ENCODE measurements at regions not wholly inside any gene's neighbourhood (a gene's known extent, or its start where the extent isn't known, plus 50 kb on each side); places are given as distances from the start of the nearest gene placed in this dataset.
A peak's percentile ranks its signal among the peaks of the same experiment; 100 is the strongest.

- ATAC-seq (ENCODE audit: low FRiP score in 2 of 2) (no peak), DNase-seq (no peak)
- H3K27ac ChIP-seq = no peak overlapping the region
- H3K4me3 ChIP-seq = no peak overlapping the region
- TF ChIP-seq, protein P1, sequence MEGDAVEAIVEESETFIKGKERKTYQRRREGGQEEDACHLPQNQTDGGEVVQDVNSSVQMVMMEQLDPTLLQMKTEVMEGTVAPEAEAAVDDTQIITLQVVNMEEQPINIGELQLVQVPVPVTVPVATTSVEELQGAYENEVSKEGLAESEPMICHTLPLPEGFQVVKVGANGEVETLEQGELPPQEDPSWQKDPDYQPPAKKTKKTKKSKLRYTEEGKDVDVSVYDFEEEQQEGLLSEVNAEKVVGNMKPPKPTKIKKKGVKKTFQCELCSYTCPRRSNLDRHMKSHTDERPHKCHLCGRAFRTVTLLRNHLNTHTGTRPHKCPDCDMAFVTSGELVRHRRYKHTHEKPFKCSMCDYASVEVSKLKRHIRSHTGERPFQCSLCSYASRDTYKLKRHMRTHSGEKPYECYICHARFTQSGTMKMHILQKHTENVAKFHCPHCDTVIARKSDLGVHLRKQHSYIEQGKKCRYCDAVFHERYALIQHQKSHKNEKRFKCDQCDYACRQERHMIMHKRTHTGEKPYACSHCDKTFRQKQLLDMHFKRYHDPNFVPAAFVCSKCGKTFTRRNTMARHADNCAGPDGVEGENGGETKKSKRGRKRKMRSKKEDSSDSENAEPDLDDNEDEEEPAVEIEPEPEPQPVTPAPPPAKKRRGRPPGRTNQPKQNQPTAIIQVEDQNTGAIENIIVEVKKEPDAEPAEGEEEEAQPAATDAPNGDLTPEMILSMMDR (IDR thresholded peaks at IDR 0.05) = no peak
- TF ChIP-seq POLR2AphosphoS5 (IDR thresholded peaks at IDR 0.05) (no peak), EP300 (IDR thresholded peaks at IDR 0.05) (no peak), POLR2A (IDR thresholded peaks at IDR 0.05) (no peak)
- no peaks in the 10 kb centered on the region for H3K9me3 ChIP-seq
- H3K27me3 ChIP-seq = no peaks in the 10 kb centered on the region
- WGBS, 2 donors = 41 to 54% methylated on average over 2 of the region's 2 CpGs
- H3K36me3 ChIP-seq = no peaks in the 10 kb centered on the region
- H3K4me1 ChIP-seq = no peaks in the 10 kb centered on the region
Measured at GRCh38 chr16:55976815-55977214, 101.6 kb upstream of the CES5A start.

- no peak overlapping the region for H3K4me3 ChIP-seq
- 82 to 83% methylated on average over 5 of the region's 5 CpGs for WGBS, 2 donors
- H3K4me1 ChIP-seq = peaks cover 0 to 7% (median 0%) of the 10 kb centered on the region in 4 donors
- no peaks in the 10 kb centered on the region for H3K9me3 ChIP-seq
- no peak overlapping the region for H3K27ac ChIP-seq
- DNase-seq (no peak), ATAC-seq (ENCODE audit: low FRiP score in 2 of 2) (no peak)
- H3K27me3 ChIP-seq = no peaks in the 10 kb centered on the region
- H3K36me3 ChIP-seq = no peaks in the 10 kb centered on the region
- no peak for TF ChIP-seq POLR2A (IDR thresholded peaks at IDR 0.05)
- TF ChIP-seq, protein P1 (IDR thresholded peaks at IDR 0.05) = no peak
- TF ChIP-seq POLR2AphosphoS5 (IDR thresholded peaks at IDR 0.05) = no peak
- TF ChIP-seq EP300 (IDR thresholded peaks at IDR 0.05) = no peak
Measured at GRCh38 chr16:55971447-55971846, 96.3 kb upstream of the CES5A start.

- no peaks in the 10 kb centered on the region for H3K36me3 ChIP-seq
- no peak overlapping the region for H3K27ac ChIP-seq
- TF ChIP-seq EP300 (IDR thresholded peaks at IDR 0.05) (no peak), POLR2A (IDR thresholded peaks at IDR 0.05) (no peak), POLR2AphosphoS5 (IDR thresholded peaks at IDR 0.05) (no peak)
- TF ChIP-seq, protein P1 (IDR thresholded peaks at IDR 0.05) = no peak
- DNase-seq = peak in 1 of 2 donors; percentile 28
- no peak overlapping the region for H3K4me3 ChIP-seq
- H3K4me1 ChIP-seq = peaks cover 0 to 22% (median 0%) of the 10 kb centered on the region in 4 donors
- H3K9me3 ChIP-seq = no peaks in the 10 kb centered on the region
- WGBS, 2 donors = 61 to 76% methylated on average over 5 of the region's 5 CpGs
- no peaks in the 10 kb centered on the region for H3K27me3 ChIP-seq
- no peak for ATAC-seq (ENCODE audit: low FRiP score in 2 of 2)
Measured at GRCh38 chr16:55968221-55968620, 93.0 kb upstream of the CES5A start.

GRCh38 chr16:55964923-55965475 is 89.8 kb upstream of the CES5A start:
- Histone ChIP-seq H3K4me1 (peaks cover 0 to 22% (median 0%) of the 10 kb centered on the region in 4 donors), H3K9me3 (no peaks in the 10 kb centered on the region), H3K36me3 (no peaks in the 10 kb centered on the region), H3K27me3 (no peaks in the 10 kb centered on the region), H3K4me3 (no peak overlapping the region), H3K27ac (peak overlapping the region in 2 of 4 donors; percentile 14 to 30)
- WGBS, 2 donors = 65 to 75% methylated on average over 4 of the region's 4 CpGs
- TF ChIP-seq, protein P1 (IDR thresholded peaks at IDR 0.05) = no peak
- TF ChIP-seq EP300 (IDR thresholded peaks at IDR 0.05) (no peak), POLR2AphosphoS5 (IDR thresholded peaks at IDR 0.05) (no peak), POLR2A (IDR thresholded peaks at IDR 0.05) (no peak)
- no peak for ATAC-seq (ENCODE audit: low FRiP score in 2 of 2)
- DNase-seq = no peak

DNA sequence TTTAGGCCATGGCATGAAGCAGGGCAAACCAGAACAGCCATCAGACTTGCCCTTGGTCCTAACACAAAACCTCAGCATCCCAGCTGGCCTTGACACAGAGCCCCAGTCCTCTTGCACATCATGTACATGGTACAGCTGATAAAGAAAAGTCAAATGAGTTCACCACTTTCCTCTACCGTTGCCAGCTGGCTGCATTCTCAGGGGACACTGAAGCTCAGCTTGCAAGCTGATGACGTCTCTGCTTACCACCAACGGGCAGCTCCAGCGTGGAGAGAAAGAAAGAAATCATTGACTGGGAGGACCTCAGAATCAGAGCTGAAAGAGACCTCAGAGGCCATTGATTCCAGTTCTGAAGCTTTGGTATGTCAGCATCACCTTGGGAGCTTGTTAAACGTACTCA is 80.7 kb upstream of the CES5A start:
- no peak overlapping the region for H3K4me3 ChIP-seq
- ATAC-seq (ENCODE audit: low FRiP score in 2 of 2) (peak in 1 of 2 donors; percentile 40), DNase-seq (no peak)
- H3K36me3 ChIP-seq = no peaks in the 10 kb centered on the region
- WGBS, 2 donors = 60 to 64% methylated on average over 5 of the region's 5 CpGs
- no peaks in the 10 kb centered on the region for H3K9me3 ChIP-seq
- no peaks in the 10 kb centered on the region for H3K4me1 ChIP-seq
- H3K27me3 ChIP-seq = no peaks in the 10 kb centered on the region
- TF ChIP-seq POLR2A (IDR thresholded peaks at IDR 0.05) (no peak), POLR2AphosphoS5 (IDR thresholded peaks at IDR 0.05) (no peak), EP300 (IDR thresholded peaks at IDR 0.05) (no peak)
- TF ChIP-seq, protein P1 (IDR thresholded peaks at IDR 0.05) = no peak
- H3K27ac ChIP-seq = no peak overlapping the region
